ENCODE measurements at regions not wholly inside any gene's neighbourhood (a gene's known extent, or its start where the extent isn't known, plus 50 kb on each side); places are given as distances from the start of the nearest gene placed in this dataset.

GRCh38 chr13:30108913-30109237, 198.5 kb downstream of the KATNAL1 start:
- TF ChIP-seq POLR2A (IDR thresholded peaks at IDR 0.05) (no peak), POLR2AphosphoS5 (IDR thresholded peaks at IDR 0.05; ENCODE audit: insufficient read depth in 1 of 2, low read depth in 1 of 2) (peak; percentile 34 to 66), CTCF (IDR thresholded peaks at IDR 0.05) (no peak)
- peaks cover 25% of the 10 kb centered on the region for H3K4me1 ChIP-seq
- no peak overlapping the region for H3K4me3 ChIP-seq
- no peaks in the 10 kb centered on the region for H3K9me3 ChIP-seq
- H3K36me3 ChIP-seq, result no peaks in the 10 kb centered on the region
- no peaks in the 10 kb centered on the region for H3K27me3 ChIP-seq
- DNase-seq (ENCODE audit: extremely low spot score in 2 of 2), result no peak
- intact Hi-C loops (cut with DNase I), result no loop called here
- H3K27ac ChIP-seq, result no peak overlapping the region

GRCh38 chr13:30108216-30108912, 199.0 kb downstream of the KATNAL1 start:
- H3K4me3 ChIP-seq, result no peak overlapping the region
- no peaks in the 10 kb centered on the region for H3K36me3 ChIP-seq
- peaks cover 20% of the 10 kb centered on the region for H3K4me1 ChIP-seq
- intact Hi-C loops (cut with DNase I), result no loop called here
- no peak overlapping the region for H3K27ac ChIP-seq
- no peak for DNase-seq (ENCODE audit: extremely low spot score in 2 of 2)
- TF ChIP-seq CTCF (IDR thresholded peaks at IDR 0.05) (no peak), POLR2AphosphoS5 (IDR thresholded peaks at IDR 0.05; ENCODE audit: insufficient read depth in 1 of 2, low read depth in 1 of 2) (no peak), POLR2A (IDR thresholded peaks at IDR 0.05) (no peak)
- no peaks in the 10 kb centered on the region for H3K27me3 ChIP-seq
- H3K9me3 ChIP-seq, result no peaks in the 10 kb centered on the region

GRCh38 chr13:30107521-30108136, 199.7 kb downstream of the KATNAL1 start:
- H3K27me3 ChIP-seq, result no peaks in the 10 kb centered on the region
- peaks cover 18% of the 10 kb centered on the region for H3K4me1 ChIP-seq
- no peaks in the 10 kb centered on the region for H3K9me3 ChIP-seq
- DNase-seq (ENCODE audit: extremely low spot score in 2 of 2), result no peak
- no peak overlapping the region for H3K4me3 ChIP-seq
- no peak for TF ChIP-seq POLR2AphosphoS5 (IDR thresholded peaks at IDR 0.05; ENCODE audit: insufficient read depth in 1 of 2, low read depth in 1 of 2)
- no peak for TF ChIP-seq CTCF (IDR thresholded peaks at IDR 0.05)
- no peak for TF ChIP-seq POLR2A (IDR thresholded peaks at IDR 0.05)
- no peak overlapping the region for H3K27ac ChIP-seq
- no peaks in the 10 kb centered on the region for H3K36me3 ChIP-seq
- intact Hi-C loops (cut with DNase I), result no loop called here

GRCh38 chr13:30107121-30107520, 200.2 kb downstream of the KATNAL1 start:
- intact Hi-C loops (cut with DNase I), result no loop called here

More at GRCh38 chr13:30107121-30107520, 200.2 kb downstream of the KATNAL1 start:
- DNase-seq (ENCODE audit: extremely low spot score in 2 of 2), result no peak
- Histone ChIP-seq H3K9me3 (no peaks in the 10 kb centered on the region), H3K4me3 (no peak overlapping the region), H3K27me3 (no peaks in the 10 kb centered on the region), H3K36me3 (no peaks in the 10 kb centered on the region), H3K4me1 (peaks cover 13% of the 10 kb centered on the region), H3K27ac (no peak overlapping the region)
- no peak for TF ChIP-seq CTCF (IDR thresholded peaks at IDR 0.05)
- no peak for TF ChIP-seq POLR2A (IDR thresholded peaks at IDR 0.05)
- no peak for TF ChIP-seq POLR2AphosphoS5 (IDR thresholded peaks at IDR 0.05; ENCODE audit: insufficient read depth in 1 of 2, low read depth in 1 of 2)
